ENCODE measurements at regions not wholly inside any gene's neighbourhood (a gene's known extent, or its start where the extent isn't known, plus 50 kb on each side); places are given as distances from the start of the nearest gene placed in this dataset.

- Histone ChIP-seq H3K9me3 (no peaks in the 10 kb centered on the region), H3K4me3 (no peak overlapping the region), H3K27ac (no peak overlapping the region), H3K4me1 (no peaks in the 10 kb centered on the region), H3K27me3 (no peaks in the 10 kb centered on the region), H3K36me3 (replicated peaks in 1 of 2; ENCODE audit: insufficient read depth in 1 of 2, low read depth in 2 of 2) (no peaks in the 10 kb centered on the region)
- TF ChIP-seq POLR2A (IDR thresholded peaks at IDR 0.05) = no peak
- TF ChIP-seq CTCF (IDR thresholded peaks at IDR 0.05) = no peak
- intact Hi-C loops (cut with DNase I) = no loop called here
- ATAC-seq = peak; percentile 33
- DNase-seq = peak in 3 of 4 donors; percentile 16 to 33 (median 20)
- 52 to 63% methylated on average over 5 of the region's 5 CpGs for WGBS, 2 donors
These were observed 98.4 kb downstream of the ADRB2 start for GRCh38 chr5:148924817-148925216.

GRCh38 chr5:148926207-148926606, 99.8 kb downstream of the ADRB2 start:
- ATAC-seq = no peak
- H3K27me3 ChIP-seq = no peaks in the 10 kb centered on the region
- no peaks in the 10 kb centered on the region for H3K4me1 ChIP-seq
- no peaks in the 10 kb centered on the region for H3K36me3 ChIP-seq (replicated peaks in 1 of 2; ENCODE audit: insufficient read depth in 1 of 2, low read depth in 2 of 2)
- WGBS, 2 donors = 89 to 98% methylated on average over 5 of the region's 5 CpGs
- no peak overlapping the region for H3K27ac ChIP-seq
- DNase-seq = no peak
- no peaks in the 10 kb centered on the region for H3K9me3 ChIP-seq
- no peak overlapping the region for H3K4me3 ChIP-seq
- intact Hi-C loops (cut with DNase I) = no loop called here
- TF ChIP-seq CTCF (IDR thresholded peaks at IDR 0.05) (no peak), POLR2A (IDR thresholded peaks at IDR 0.05) (no peak)

GRCh38 chr5:148927307-148927946, 101.0 kb downstream of the ADRB2 start:
- DNase-seq = no peak
- Histone ChIP-seq H3K4me1 (peaks cover 3% of the 10 kb centered on the region), H3K4me3 (no peak overlapping the region), H3K36me3 (replicated peaks in 1 of 2; ENCODE audit: insufficient read depth in 1 of 2, low read depth in 2 of 2) (no peaks in the 10 kb centered on the region), H3K27ac (no peak overlapping the region), H3K27me3 (no peaks in the 10 kb centered on the region), H3K9me3 (no peaks in the 10 kb centered on the region)
- TF ChIP-seq CTCF (IDR thresholded peaks at IDR 0.05) (no peak), POLR2A (IDR thresholded peaks at IDR 0.05) (no peak)
- 71 to 74% methylated on average over 3 of the region's 3 CpGs for WGBS, 2 donors
- intact Hi-C loops (cut with DNase I) = no loop called here
- ATAC-seq = no peak

- intact Hi-C loops (cut with DNase I) = no loop called here
- Histone ChIP-seq H3K27ac (no peak overlapping the region), H3K4me3 (no peak overlapping the region), H3K36me3 (replicated peaks in 1 of 2; ENCODE audit: insufficient read depth in 1 of 2, low read depth in 2 of 2) (no peaks in the 10 kb centered on the region), H3K4me1 (peaks cover 5% of the 10 kb centered on the region), H3K27me3 (no peaks in the 10 kb centered on the region), H3K9me3 (no peaks in the 10 kb centered on the region)
- no peak for DNase-seq
- no peak for ATAC-seq
- TF ChIP-seq CTCF (IDR thresholded peaks at IDR 0.05) (no peak), POLR2A (IDR thresholded peaks at IDR 0.05) (no peak)
These were observed 101.7 kb downstream of the ADRB2 start for GRCh38 chr5:148928141-148928540.

GRCh38 chr5:148931453-148932057, 105.1 kb downstream of the ADRB2 start:
- ATAC-seq = no peak
- intact Hi-C loops (cut with DNase I) = no loop called here
- Histone ChIP-seq H3K27me3 (no peaks in the 10 kb centered on the region), H3K36me3 (replicated peaks in 1 of 2; ENCODE audit: insufficient read depth in 1 of 2, low read depth in 2 of 2) (no peaks in the 10 kb centered on the region), H3K4me3 (no peak overlapping the region), H3K4me1 (peaks cover 27% of the 10 kb centered on the region), H3K9me3 (no peaks in the 10 kb centered on the region), H3K27ac (no peak overlapping the region)
- DNase-seq = no peak
- TF ChIP-seq POLR2A (IDR thresholded peaks at IDR 0.05) (no peak), CTCF (IDR thresholded peaks at IDR 0.05) (no peak)
